ENCODE measurements at regions not wholly inside any gene's neighbourhood (a gene's known extent, or its start where the extent isn't known, plus 50 kb on each side); places are given as distances from the start of the nearest gene placed in this dataset.

DNA sequence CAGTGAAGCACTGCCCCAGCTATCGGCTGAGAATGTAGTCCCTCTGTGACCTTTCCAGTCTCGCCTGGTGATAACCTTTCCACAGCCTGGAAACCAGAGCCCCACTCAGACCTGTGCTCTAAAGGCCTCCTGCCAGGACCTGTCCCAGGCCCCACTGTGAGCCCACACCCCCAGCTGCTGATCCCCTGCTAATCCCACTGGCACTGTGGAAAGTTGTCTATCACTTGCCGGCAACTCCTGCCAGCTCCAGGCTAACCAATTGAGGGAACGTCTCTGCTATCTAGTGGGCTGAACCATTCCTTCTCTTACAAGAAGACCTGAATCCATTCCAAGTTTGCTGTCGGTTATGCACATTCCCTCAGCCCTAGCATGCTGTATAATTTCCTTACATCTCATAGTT, 328.2 kb downstream of the FAM181B start (continued):
- TF ChIP-seq, protein P1, sequence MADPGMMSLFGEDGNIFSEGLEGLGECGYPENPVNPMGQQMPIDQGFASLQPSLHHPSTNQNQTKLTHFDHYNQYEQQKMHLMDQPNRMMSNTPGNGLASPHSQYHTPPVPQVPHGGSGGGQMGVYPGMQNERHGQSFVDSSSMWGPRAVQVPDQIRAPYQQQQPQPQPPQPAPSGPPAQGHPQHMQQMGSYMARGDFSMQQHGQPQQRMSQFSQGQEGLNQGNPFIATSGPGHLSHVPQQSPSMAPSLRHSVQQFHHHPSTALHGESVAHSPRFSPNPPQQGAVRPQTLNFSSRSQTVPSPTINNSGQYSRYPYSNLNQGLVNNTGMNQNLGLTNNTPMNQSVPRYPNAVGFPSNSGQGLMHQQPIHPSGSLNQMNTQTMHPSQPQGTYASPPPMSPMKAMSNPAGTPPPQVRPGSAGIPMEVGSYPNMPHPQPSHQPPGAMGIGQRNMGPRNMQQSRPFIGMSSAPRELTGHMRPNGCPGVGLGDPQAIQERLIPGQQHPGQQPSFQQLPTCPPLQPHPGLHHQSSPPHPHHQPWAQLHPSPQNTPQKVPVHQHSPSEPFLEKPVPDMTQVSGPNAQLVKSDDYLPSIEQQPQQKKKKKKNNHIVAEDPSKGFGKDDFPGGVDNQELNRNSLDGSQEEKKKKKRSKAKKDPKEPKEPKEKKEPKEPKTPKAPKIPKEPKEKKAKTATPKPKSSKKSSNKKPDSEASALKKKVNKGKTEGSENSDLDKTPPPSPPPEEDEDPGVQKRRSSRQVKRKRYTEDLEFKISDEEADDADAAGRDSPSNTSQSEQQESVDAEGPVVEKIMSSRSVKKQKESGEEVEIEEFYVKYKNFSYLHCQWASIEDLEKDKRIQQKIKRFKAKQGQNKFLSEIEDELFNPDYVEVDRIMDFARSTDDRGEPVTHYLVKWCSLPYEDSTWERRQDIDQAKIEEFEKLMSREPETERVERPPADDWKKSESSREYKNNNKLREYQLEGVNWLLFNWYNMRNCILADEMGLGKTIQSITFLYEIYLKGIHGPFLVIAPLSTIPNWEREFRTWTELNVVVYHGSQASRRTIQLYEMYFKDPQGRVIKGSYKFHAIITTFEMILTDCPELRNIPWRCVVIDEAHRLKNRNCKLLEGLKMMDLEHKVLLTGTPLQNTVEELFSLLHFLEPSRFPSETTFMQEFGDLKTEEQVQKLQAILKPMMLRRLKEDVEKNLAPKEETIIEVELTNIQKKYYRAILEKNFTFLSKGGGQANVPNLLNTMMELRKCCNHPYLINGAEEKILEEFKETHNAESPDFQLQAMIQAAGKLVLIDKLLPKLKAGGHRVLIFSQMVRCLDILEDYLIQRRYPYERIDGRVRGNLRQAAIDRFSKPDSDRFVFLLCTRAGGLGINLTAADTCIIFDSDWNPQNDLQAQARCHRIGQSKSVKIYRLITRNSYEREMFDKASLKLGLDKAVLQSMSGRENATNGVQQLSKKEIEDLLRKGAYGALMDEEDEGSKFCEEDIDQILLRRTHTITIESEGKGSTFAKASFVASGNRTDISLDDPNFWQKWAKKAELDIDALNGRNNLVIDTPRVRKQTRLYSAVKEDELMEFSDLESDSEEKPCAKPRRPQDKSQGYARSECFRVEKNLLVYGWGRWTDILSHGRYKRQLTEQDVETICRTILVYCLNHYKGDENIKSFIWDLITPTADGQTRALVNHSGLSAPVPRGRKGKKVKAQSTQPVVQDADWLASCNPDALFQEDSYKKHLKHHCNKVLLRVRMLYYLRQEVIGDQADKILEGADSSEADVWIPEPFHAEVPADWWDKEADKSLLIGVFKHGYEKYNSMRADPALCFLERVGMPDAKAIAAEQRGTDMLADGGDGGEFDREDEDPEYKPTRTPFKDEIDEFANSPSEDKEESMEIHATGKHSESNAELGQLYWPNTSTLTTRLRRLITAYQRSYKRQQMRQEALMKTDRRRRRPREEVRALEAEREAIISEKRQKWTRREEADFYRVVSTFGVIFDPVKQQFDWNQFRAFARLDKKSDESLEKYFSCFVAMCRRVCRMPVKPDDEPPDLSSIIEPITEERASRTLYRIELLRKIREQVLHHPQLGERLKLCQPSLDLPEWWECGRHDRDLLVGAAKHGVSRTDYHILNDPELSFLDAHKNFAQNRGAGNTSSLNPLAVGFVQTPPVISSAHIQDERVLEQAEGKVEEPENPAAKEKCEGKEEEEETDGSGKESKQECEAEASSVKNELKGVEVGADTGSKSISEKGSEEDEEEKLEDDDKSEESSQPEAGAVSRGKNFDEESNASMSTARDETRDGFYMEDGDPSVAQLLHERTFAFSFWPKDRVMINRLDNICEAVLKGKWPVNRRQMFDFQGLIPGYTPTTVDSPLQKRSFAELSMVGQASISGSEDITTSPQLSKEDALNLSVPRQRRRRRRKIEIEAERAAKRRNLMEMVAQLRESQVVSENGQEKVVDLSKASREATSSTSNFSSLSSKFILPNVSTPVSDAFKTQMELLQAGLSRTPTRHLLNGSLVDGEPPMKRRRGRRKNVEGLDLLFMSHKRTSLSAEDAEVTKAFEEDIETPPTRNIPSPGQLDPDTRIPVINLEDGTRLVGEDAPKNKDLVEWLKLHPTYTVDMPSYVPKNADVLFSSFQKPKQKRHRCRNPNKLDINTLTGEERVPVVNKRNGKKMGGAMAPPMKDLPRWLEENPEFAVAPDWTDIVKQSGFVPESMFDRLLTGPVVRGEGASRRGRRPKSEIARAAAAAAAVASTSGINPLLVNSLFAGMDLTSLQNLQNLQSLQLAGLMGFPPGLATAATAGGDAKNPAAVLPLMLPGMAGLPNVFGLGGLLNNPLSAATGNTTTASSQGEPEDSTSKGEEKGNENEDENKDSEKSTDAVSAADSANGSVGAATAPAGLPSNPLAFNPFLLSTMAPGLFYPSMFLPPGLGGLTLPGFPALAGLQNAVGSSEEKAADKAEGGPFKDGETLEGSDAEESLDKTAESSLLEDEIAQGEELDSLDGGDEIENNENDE (IDR thresholded peaks at IDR 0.05; ENCODE audit: insufficient replicate concordance, low read length) = no peak
- no peak for TF ChIP-seq CTBP2 (IDR thresholded peaks at IDR 0.05; ENCODE audit: borderline replicate concordance, insufficient read depth, insufficient read length, low read length)
- TF ChIP-seq TAF7 (optimal IDR thresholded peaks at IDR 0.05; ENCODE audit: borderline replicate concordance, low read depth, low read length) = no peak
- TF ChIP-seq RXRA (IDR thresholded peaks at IDR 0.05; ENCODE audit: insufficient read depth, low read depth, low read length) = no peak
- TF ChIP-seq JUN (IDR thresholded peaks at IDR 0.05; ENCODE audit: low read depth, low read length) = no peak
- no peak for TF ChIP-seq KDM4A (IDR thresholded peaks at IDR 0.05; ENCODE audit: low read depth, low read length, severe bottlenecking)
- no peak for TF ChIP-seq YY1 (IDR thresholded peaks at IDR 0.05; ENCODE audit: low read depth, low read length)
- no peak for TF ChIP-seq MAFK (IDR thresholded peaks at IDR 0.05; ENCODE audit: low read depth, low read length)
- TF ChIP-seq JUND (IDR thresholded peaks at IDR 0.05; ENCODE audit: low read length) = no peak
- no peak for TF ChIP-seq EGR1 (IDR thresholded peaks at IDR 0.05; ENCODE audit: borderline replicate concordance, low read depth, low read length)
- no peak for TF ChIP-seq PHF8 (conservative IDR thresholded peaks at IDR 0.05; ENCODE audit: low read depth, low read length)
- TF ChIP-seq CREB1 (IDR thresholded peaks at IDR 0.05) = no peak
- no peak for TF ChIP-seq CHD2 (IDR thresholded peaks at IDR 0.05; ENCODE audit: low read length)
- no peak for TF ChIP-seq SP4 (IDR thresholded peaks at IDR 0.05; ENCODE audit: low read length)

Data from H1 (cell line).